Ishikawa (cell line): ENCODE measurements at regions not wholly inside any gene's neighbourhood (a gene's known extent, or its start where the extent isn't known, plus 50 kb on each side); places are given as distances from the start of the nearest gene placed in this dataset.

Experiments used
- RAD21 ChIP-seq: IDR thresholded peaks from 2 replicates; pipeline ENCODE4 v1.6.1; 2012; ENCODE audit warnings: low read depth
- TAF1 ChIP-seq: IDR thresholded peaks from 2 replicates; pipeline ENCODE4 v1.6.1; 2012; ENCODE audit warnings: low read depth, mild to moderate bottlenecking
- TF ChIP-seq, protein P1 (sequence below): IDR thresholded peaks from 2 replicates; pipeline ENCODE4 v1.6.1; 2012; ENCODE audit warnings: low read depth, mild to moderate bottlenecking
- TF ChIP-seq, protein P2 (sequence below): IDR thresholded peaks from 2 replicates; pipeline ENCODE4 v1.6.1; 2012

DNA sequence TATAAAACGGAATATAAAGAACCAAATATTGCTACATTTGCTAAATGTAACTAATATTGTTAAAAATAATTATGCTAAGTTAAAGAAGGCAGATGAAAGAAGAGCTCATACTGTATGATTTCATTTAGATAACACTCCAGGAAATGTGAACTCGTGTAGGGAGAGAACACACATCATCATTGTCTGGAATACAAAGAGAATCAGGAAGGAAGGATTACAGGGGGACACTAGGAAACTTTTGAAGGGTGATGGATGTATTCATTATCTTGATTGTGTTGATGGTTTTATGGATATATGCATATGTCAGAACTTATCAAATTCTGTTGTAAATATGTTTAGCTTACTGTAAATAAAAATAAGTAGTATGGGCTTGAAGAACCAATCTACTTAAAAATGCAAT lies 104.1 kb upstream of the TRIB2 start:
- TF ChIP-seq TAF1, result no peak
- TF ChIP-seq, protein P1, sequence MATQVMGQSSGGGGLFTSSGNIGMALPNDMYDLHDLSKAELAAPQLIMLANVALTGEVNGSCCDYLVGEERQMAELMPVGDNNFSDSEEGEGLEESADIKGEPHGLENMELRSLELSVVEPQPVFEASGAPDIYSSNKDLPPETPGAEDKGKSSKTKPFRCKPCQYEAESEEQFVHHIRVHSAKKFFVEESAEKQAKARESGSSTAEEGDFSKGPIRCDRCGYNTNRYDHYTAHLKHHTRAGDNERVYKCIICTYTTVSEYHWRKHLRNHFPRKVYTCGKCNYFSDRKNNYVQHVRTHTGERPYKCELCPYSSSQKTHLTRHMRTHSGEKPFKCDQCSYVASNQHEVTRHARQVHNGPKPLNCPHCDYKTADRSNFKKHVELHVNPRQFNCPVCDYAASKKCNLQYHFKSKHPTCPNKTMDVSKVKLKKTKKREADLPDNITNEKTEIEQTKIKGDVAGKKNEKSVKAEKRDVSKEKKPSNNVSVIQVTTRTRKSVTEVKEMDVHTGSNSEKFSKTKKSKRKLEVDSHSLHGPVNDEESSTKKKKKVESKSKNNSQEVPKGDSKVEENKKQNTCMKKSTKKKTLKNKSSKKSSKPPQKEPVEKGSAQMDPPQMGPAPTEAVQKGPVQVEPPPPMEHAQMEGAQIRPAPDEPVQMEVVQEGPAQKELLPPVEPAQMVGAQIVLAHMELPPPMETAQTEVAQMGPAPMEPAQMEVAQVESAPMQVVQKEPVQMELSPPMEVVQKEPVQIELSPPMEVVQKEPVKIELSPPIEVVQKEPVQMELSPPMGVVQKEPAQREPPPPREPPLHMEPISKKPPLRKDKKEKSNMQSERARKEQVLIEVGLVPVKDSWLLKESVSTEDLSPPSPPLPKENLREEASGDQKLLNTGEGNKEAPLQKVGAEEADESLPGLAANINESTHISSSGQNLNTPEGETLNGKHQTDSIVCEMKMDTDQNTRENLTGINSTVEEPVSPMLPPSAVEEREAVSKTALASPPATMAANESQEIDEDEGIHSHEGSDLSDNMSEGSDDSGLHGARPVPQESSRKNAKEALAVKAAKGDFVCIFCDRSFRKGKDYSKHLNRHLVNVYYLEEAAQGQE, result no peak
- TF ChIP-seq RAD21, result no peak
- TF ChIP-seq, protein P2, sequence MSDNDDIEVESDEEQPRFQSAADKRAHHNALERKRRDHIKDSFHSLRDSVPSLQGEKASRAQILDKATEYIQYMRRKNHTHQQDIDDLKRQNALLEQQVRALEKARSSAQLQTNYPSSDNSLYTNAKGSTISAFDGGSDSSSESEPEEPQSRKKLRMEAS, result no peak
